Lung (tissue), 11 donors: ENCODE measurements at regions not wholly inside any gene's neighbourhood (a gene's known extent, or its start where the extent isn't known, plus 50 kb on each side); places are given as distances from the start of the nearest gene placed in this dataset.
A peak's percentile ranks its signal among the peaks of the same experiment; 100 is the strongest.

Experiments
- ATAC-seq: fragments of 200-7000 bp; cut with Tn5 transposase; one replicate; pipeline ENCODE4 v1.9.1; 2020; ENCODE audit warnings: moderate number of reproducible peaks; ENCODE audit not compliant: insufficient read depth, low FRiP score
- DNase-seq, 3 donors: peaks; one replicate each; pipeline ENCODE4 v3.0.0-alpha.2; 2013 to 2017
- H3K27ac ChIP-seq, 2 donors: one replicate each; pipeline ENCODE4 v1.5.1; 2013; ENCODE audit warnings: mild to moderate bottlenecking in 2 of 2, moderate library complexity in 2 of 2, control low read depth in 1 of 2, inconsistent platforms in 1 of 2, low read depth in 1 of 2, low read length in 1 of 2
- H3K27me3 ChIP-seq, 3 donors: one replicate each; pipeline ENCODE4 v1.5.1; 2013; ENCODE audit warnings: low read length in 2 of 3; ENCODE audit not compliant: control insufficient read depth in 3 of 3, insufficient read depth in 3 of 3
- H3K36me3 ChIP-seq, 4 donors: one replicate each; pipeline ENCODE4 v1.5.1; 2013; ENCODE audit warnings: low read length in 4 of 4, mild to moderate bottlenecking in 1 of 4, moderate library complexity in 1 of 4; ENCODE audit not compliant: control insufficient read depth in 4 of 4, insufficient read depth in 4 of 4
- H3K4me1 ChIP-seq, 5 donors: one replicate each; pipeline ENCODE4 v1.5.1; 2013; ENCODE audit warnings: low read length in 5 of 5, mild to moderate bottlenecking in 2 of 5, moderate library complexity in 1 of 5; ENCODE audit not compliant: control insufficient read depth in 5 of 5, insufficient read depth in 5 of 5
- H3K4me3 ChIP-seq: one replicate; pipeline ENCODE4 v1.5.1; 2013; ENCODE audit warnings: mild to moderate bottlenecking, control low read depth, moderate library complexity
- H3K9ac ChIP-seq, 2 donors: one replicate each; pipeline ENCODE4 v1.5.1; 2013; ENCODE audit warnings: low read length in 2 of 2, control low read depth in 1 of 2; ENCODE audit not compliant: insufficient read depth in 1 of 2
- H3K9me3 ChIP-seq, 4 donors: one replicate each; pipeline ENCODE4 v1.5.1; 2013; ENCODE audit warnings: low read length in 3 of 4, mild to moderate bottlenecking in 1 of 4, moderate library complexity in 1 of 4; ENCODE audit not compliant: control insufficient read depth in 4 of 4, insufficient read depth in 3 of 4
- CTCF ChIP-seq: IDR thresholded peaks from 2 replicates; pipeline ENCODE4 v1.5.1; 2012; ENCODE audit warnings: mild to moderate bottlenecking; ENCODE audit errors: control extremely low read depth, extremely low read depth
- WGBS, 2 donors: extraction: QIAGEN DNeasy Blood & Tissue Kit; methylation state at CpG; one replicate each; pipeline ENCODE4 v1.1.7; 2013; 5-methylcytosine and 5-hydroxymethylcytosine counted together
- donor health status: control.
- donor health status: control.
- donor health status: Bipolar disorder and iron deficiency.
- donor health status: healthy.
- donor health status: DM: yes; HTN: yes; CAD: no.

DNA sequence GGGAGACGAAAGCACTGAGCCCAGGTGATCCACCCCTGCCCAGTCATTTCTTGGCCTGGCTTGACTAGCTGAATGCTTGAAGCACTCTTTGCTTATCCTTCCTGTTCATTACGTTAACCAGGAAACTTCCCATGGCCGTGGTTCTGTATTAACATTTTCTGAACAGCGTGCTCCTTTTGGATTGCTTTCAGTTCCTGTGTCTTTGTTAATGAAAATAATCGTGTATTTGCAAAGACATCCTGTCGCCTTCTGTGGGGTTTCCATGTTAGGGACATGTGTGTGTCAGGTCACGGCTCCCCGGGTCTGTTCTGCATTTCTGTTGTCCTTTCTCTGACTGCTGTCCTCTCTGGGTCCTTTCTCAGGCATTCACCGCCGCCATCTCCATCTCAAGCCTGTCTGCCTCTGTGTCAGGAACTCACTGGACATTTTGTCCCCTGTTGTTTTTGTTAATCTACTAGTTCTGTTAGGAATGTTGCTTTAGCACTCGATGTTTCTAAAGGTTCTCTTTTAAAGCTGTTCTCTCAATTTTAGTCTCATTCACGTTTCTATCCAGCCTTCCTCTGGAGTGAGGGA is 434.1 kb upstream of the HS6ST1 start:
- TF ChIP-seq CTCF = no peak
- ATAC-seq = no peak
- H3K36me3 ChIP-seq = no peaks in the 10 kb centered on the region
- H3K4me3 ChIP-seq = no peak overlapping the region
- WGBS, 2 donors = 61 to 63% methylated on average over 12 of the region's 12 CpGs
- peaks cover 0 to 2% (median 0%) of the 10 kb centered on the region in 4 donors for H3K9me3 ChIP-seq
- H3K27ac ChIP-seq = no peak overlapping the region
- no peak overlapping the region for H3K9ac ChIP-seq
- peaks cover 0 to 39% (median 10%) of the 10 kb centered on the region in 5 donors for H3K4me1 ChIP-seq
- no peak for DNase-seq
- no peaks in the 10 kb centered on the region for H3K27me3 ChIP-seq

GRCh38 chr2:128753321-128753720 is 434.7 kb upstream of the HS6ST1 start:
- peaks cover 0 to 2% (median 0%) of the 10 kb centered on the region in 4 donors for H3K9me3 ChIP-seq
- H3K27me3 ChIP-seq = no peaks in the 10 kb centered on the region
- H3K4me3 ChIP-seq = no peak overlapping the region
- 53 to 70% methylated on average over 7 of the region's 7 CpGs for WGBS, 2 donors
- no peak for TF ChIP-seq CTCF
- H3K4me1 ChIP-seq = peaks cover 0 to 39% (median 10%) of the 10 kb centered on the region in 5 donors
- ATAC-seq (no peak), DNase-seq (peak in 1 of 3 donors; percentile 23)
- no peak overlapping the region for H3K27ac ChIP-seq
- H3K36me3 ChIP-seq = no peaks in the 10 kb centered on the region
- H3K9ac ChIP-seq = no peak overlapping the region

DNA sequence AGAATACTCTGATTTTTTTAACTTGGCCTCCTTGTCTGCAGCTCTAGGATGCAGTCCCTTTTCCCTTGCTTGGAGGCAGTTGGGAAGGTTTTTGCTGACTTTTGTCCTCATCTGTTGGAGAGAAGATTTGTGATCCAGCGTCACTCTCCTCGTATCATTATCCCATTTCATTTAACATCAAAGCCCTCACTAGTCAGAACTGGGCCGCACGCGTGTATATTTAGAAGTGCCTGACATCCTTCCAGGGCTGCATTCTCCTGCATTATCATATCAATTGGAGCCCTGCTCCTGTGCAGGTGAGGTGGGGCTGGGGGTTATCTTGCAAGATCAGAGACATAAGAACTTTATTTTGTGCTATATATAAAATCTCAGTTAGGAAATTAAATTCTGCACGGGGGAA is 435.1 kb upstream of the HS6ST1 start:
- Histone ChIP-seq H3K9me3 (peaks cover 0 to 2% (median 0%) of the 10 kb centered on the region in 4 donors), H3K27me3 (no peaks in the 10 kb centered on the region), H3K27ac (no peak overlapping the region), H3K36me3 (no peaks in the 10 kb centered on the region), H3K4me3 (no peak overlapping the region), H3K9ac (no peak overlapping the region), H3K4me1 (peaks cover 0 to 39% (median 10%) of the 10 kb centered on the region in 5 donors)
- WGBS, 2 donors = 49 to 52% methylated on average over 6 of the region's 6 CpGs
- TF ChIP-seq CTCF = no peak
- DNase-seq = no peak
- no peak for ATAC-seq

GRCh38 chr2:128754246-128754724 is 435.6 kb upstream of the HS6ST1 start:
- H3K27me3 ChIP-seq = no peaks in the 10 kb centered on the region
- DNase-seq = peak; percentile 63 to 86 (median 64)
- H3K9ac ChIP-seq = no peak overlapping the region
- no peak overlapping the region for H3K27ac ChIP-seq
- H3K36me3 ChIP-seq = no peaks in the 10 kb centered on the region
- peaks cover 0 to 39% (median 10%) of the 10 kb centered on the region in 5 donors for H3K4me1 ChIP-seq
- 18 to 28% methylated on average over 6 of the region's 6 CpGs for WGBS, 2 donors
- TF ChIP-seq CTCF = no peak
- H3K4me3 ChIP-seq = no peak overlapping the region
- no peak for ATAC-seq
- H3K9me3 ChIP-seq = peaks cover 0 to 2% (median 0%) of the 10 kb centered on the region in 4 donors
